Calu3 (cell line): ENCODE measurements at regions not wholly inside any gene's neighbourhood (a gene's known extent, or its start where the extent isn't known, plus 50 kb on each side); places are given as distances from the start of the nearest gene placed in this dataset.

Experiments
- BruUV-seq: library from RNA; stranded (reverse); fragments of 400-500 nt; replicated peaks from 2 replicates; lab custom pipeline; 2021; lab: Mats Ljungman, UMichigan
- CTCF ChIA-PET: fragments of 300-600 bp; sonication (Branson Sonifier 250); formaldehyde crosslinking; loops from one replicate; lab custom pipeline; 2022; ENCODE audit warnings: antibody characterized with exemption; lab: Charles Lee
- DNase-seq: peaks from one replicate; pipeline ENCODE4 v3.0.0; 2022
- H3K27ac Mint-ChIP-seq: one replicate; pipeline ENCODE4 v1.8.0; 2022; ENCODE audit warnings: mixed read lengths; ENCODE audit not compliant: unreplicated experiment
- H3K27me3 Mint-ChIP-seq: one replicate; pipeline ENCODE4 v1.8.0; 2022; ENCODE audit warnings: mixed read lengths; ENCODE audit not compliant: unreplicated experiment
- H3K36me3 Mint-ChIP-seq: one replicate; pipeline ENCODE4 v1.8.0; 2022; ENCODE audit warnings: mild to moderate bottlenecking, moderate library complexity, mixed read lengths; ENCODE audit not compliant: insufficient read depth, unreplicated experiment
- H3K4me1 Mint-ChIP-seq: one replicate; pipeline ENCODE4 v1.8.0; 2022; ENCODE audit warnings: mild to moderate bottlenecking, low read depth, mixed read lengths; ENCODE audit not compliant: unreplicated experiment
- H3K4me3 Mint-ChIP-seq: one replicate; pipeline ENCODE4 v1.8.0; 2022; ENCODE audit warnings: mild to moderate bottlenecking, low read depth, moderate library complexity, mixed read lengths; ENCODE audit not compliant: unreplicated experiment
- H3K9me3 Mint-ChIP-seq: one replicate; pipeline ENCODE4 v1.8.0; 2022; ENCODE audit warnings: low read depth, mixed read lengths; ENCODE audit not compliant: unreplicated experiment
- CTCF ChIP-seq: fragments of 200-600 bp; IDR thresholded peaks from one replicate; pipeline ENCODE4 v1.8.0; 2022; ENCODE audit warnings: antibody characterized with exemption; ENCODE audit not compliant: unreplicated experiment
- intact Hi-C: fragments of 100-400 bp; cut with micrococcal nuclease; formaldehyde crosslinking; loops from one replicate; pipeline ENCODE4 v1.10.0; 2022; ENCODE audit not compliant: unreplicated experiment

DNA sequence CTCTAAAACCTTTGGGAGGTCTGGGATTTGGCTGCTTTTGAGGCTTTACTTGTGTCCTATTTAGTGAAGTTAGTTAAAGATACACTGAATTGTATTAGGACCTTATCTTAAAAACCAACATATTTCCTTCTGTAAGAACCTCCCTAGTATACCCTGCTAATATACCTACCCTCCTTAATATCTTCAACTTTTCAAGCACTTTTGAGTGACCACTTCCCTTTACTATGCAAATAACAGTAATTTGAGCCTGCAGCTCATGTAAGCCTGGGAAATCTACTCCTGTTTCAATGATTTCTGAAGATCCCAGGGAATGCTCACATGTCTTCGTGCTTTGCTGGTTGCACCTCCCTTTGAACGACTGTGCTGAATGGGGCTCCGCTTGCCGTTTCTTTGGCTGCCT, 358.5 kb downstream of the YTHDC2 start:
- DNase-seq, result no peak
- Mint-ChIP-seq H3K4me1 (no peaks in the 10 kb centered on the region), H3K27ac (no peak overlapping the region), H3K9me3 (no peaks in the 10 kb centered on the region), H3K4me3 (no peak overlapping the region), H3K36me3 (no peaks in the 10 kb centered on the region), H3K27me3 (no peaks in the 10 kb centered on the region)
- TF ChIP-seq CTCF, result no peak
- CTCF ChIA-PET, result no interaction called here
- intact Hi-C loops, result no loop called here
- BruUV-seq, result no TSS peak

DNA sequence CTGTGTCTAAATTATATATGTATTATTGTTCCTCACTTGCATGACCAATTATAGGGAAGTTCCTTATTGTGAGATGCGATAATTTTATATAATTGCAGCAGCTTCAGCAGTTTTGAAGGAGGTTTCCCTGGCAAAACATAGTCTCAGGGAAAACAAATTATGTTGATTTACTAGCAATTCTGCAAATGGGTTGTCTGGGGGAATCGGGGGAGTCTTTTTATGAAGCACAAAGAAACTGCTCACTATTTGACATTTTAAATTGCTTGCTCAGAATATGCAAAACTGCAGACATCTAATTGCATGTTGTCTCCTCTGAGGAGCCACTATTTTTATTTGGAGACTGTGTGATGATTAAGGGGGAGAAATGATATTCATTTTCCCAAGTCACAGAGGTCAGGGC, 361.6 kb downstream of the YTHDC2 start:
- no peak for TF ChIP-seq CTCF
- Mint-ChIP-seq H3K36me3 (no peaks in the 10 kb centered on the region), H3K9me3 (peaks cover 8% of the 10 kb centered on the region), H3K4me1 (no peaks in the 10 kb centered on the region), H3K27me3 (no peaks in the 10 kb centered on the region), H3K27ac (no peak overlapping the region), H3K4me3 (no peak overlapping the region)
- BruUV-seq, result no TSS peak
- CTCF ChIA-PET, result interaction anchor here (0.7 kb wide), 1 partner anchor 576 kb away, joined by 4 read pairs; no protein-coding TSS in a partner anchor
- intact Hi-C loops, result no loop called here
- no peak for DNase-seq

- BruUV-seq, result no TSS peak
- CTCF ChIA-PET, result no interaction called here
Observed at GRCh38 chr5:113891491-113891890, 378.0 kb downstream of the YTHDC2 start.

DNA sequence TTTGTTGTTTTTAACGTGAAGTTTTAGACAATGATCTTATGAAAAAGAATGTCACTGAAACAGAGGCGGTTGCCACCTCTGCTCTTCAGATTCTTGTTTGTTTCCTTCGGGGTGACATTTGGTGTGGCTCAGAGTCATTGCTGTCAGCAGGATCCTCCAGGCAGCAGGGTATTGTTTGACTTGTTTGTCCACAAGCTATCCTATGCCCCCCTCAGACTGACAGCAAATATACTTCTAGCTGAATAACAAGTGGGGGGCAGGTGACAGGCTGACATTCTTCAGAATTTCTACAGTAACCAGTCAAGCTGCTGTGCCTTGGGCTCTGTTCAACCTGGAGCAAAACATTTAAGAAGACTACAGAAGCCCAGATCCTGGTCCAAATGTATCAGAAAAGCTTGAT, 383.3 kb downstream of the YTHDC2 start:
- Mint-ChIP-seq H3K4me1 (no peaks in the 10 kb centered on the region), H3K9me3 (peaks cover 2% of the 10 kb centered on the region), H3K4me3 (no peak overlapping the region), H3K27ac (no peak overlapping the region), H3K27me3 (peaks cover 59% of the 10 kb centered on the region), H3K36me3 (no peaks in the 10 kb centered on the region)
- intact Hi-C loops, result no loop called here
- no TSS peak for BruUV-seq
- no peak for TF ChIP-seq CTCF
- CTCF ChIA-PET, result no interaction called here
- no peak for DNase-seq

More at GRCh38 chr5:113891491-113891890, 378.0 kb downstream of the YTHDC2 start:
- Mint-ChIP-seq H3K27me3 (peaks cover 22% of the 10 kb centered on the region), H3K4me3 (no peak overlapping the region), H3K36me3 (no peaks in the 10 kb centered on the region), H3K4me1 (no peaks in the 10 kb centered on the region), H3K27ac (no peak overlapping the region), H3K9me3 (no peaks in the 10 kb centered on the region)
- intact Hi-C loops, result no loop called here
- TF ChIP-seq CTCF, result no peak
- no peak for DNase-seq
